GM13976 (cell line): ENCODE measurements at regions not wholly inside any gene's neighbourhood (a gene's known extent, or its start where the extent isn't known, plus 50 kb on each side); places are given as distances from the start of the nearest gene placed in this dataset.

Experiments
- DNase-seq: peaks from one replicate; pipeline ENCODE4 v3.0.0; 2012; ENCODE audit warnings: low spot score
- CTCF ChIP-seq: IDR thresholded peaks from 2 replicates; pipeline ENCODE4 v1.5.1; 2012; ENCODE audit warnings: borderline replicate concordance, mild to moderate bottlenecking; ENCODE audit not compliant: insufficient read depth; ENCODE audit errors: extremely low read depth, missing control alignments, control extremely low read depth
- in situ Hi-C: fragments of 300-500 bp; cut with MboI; formaldehyde crosslinking; loops from one replicate; pipeline ENCODE4 v1.12.0; 2022; ENCODE audit warnings: low sequenced_read_pairs, mixed read lengths, inconsistent platforms; ENCODE audit not compliant: unreplicated experiment

- in situ Hi-C loops, result no loop called here
- no peak for TF ChIP-seq CTCF
- DNase-seq, result no peak
Measured at GRCh38 chr13:62243106-62243505, 827.5 kb upstream of the PCDH20 start.

GRCh38 chr13:62234780-62235440 lies 819.3 kb upstream of the PCDH20 start:
- in situ Hi-C loops, result no loop called here
- DNase-seq, result no peak
- TF ChIP-seq CTCF, result no peak

- TF ChIP-seq CTCF, result no peak
- no peak for DNase-seq
- in situ Hi-C loops, result no loop called here
Measured at GRCh38 chr13:62210951-62211350, 795.3 kb upstream of the PCDH20 start.

- in situ Hi-C loops, result no loop called here
- TF ChIP-seq CTCF, result no peak
- peak; percentile 40 for DNase-seq
Measured at GRCh38 chr13:62209529-62209928, 793.9 kb upstream of the PCDH20 start.

- DNase-seq, result no peak
- no peak for TF ChIP-seq CTCF
- in situ Hi-C loops, result no loop called here
Measured at GRCh38 chr13:62207388-62207787, 791.7 kb upstream of the PCDH20 start.

GRCh38 chr13:62206165-62206564 lies 790.5 kb upstream of the PCDH20 start:
- in situ Hi-C loops, result no loop called here
- no peak for TF ChIP-seq CTCF
- no peak for DNase-seq
